ENCODE measurements at regions not wholly inside any gene's neighbourhood (a gene's known extent, or its start where the extent isn't known, plus 50 kb on each side); places are given as distances from the start of the nearest gene placed in this dataset.
"Not testable (repeated sequence)": the region's sequence is repeated elsewhere in the genome, so short reads cannot be mapped to it uniquely, and the experiment has no call there.

GRCh38 chr5:79924936-79925893 lies 65.8 kb downstream of the MTX3 start:
- DNase-seq, result no peak

- no peak for DNase-seq
Measured at GRCh38 chr5:79923431-79923830, 67.6 kb downstream of the MTX3 start.

DNA sequence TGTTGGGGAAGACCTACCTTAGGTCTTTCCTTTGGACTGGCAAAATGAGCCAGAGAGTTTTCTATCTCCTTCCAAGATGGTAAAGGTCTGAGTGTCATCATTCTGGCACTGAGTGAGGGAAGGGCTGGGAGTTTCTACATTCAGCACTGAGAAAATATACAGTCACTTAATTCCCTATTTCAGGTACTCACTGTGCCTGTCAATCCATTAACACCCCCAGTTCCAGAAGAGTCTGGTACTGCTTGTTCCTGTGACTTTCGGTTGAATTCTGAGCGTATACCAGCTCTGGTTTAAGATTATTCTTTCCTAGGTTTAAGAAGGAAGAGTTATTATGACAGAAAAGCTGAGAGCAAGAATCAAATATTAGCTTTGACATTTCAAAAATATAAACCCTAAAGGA lies 68.4 kb downstream of the MTX3 start:
- no peak for DNase-seq

- DNase-seq, result not testable (repeated sequence)
Measured at GRCh38 chr5:79907452-79907851, 83.6 kb downstream of the MTX3 start.

DNA sequence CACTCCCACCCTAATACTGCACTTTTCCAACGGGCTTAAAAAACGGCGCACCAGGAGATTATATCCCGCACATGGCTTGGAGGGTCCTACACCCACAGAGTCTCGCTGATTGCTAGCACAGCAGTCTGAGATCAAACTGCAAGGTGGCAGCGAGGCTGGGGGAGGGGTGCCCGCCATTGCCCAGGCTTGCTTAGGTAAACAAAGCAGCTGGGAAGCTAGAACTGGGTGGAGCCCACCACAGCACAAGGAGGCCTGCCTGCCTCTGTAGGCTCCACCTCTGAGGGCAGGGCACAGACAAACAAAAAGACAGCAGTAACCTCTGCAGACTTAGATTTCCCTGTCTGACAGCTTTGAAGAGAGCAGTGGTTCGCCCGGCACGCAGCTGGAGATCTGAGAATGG lies 88.5 kb downstream of the MTX3 start:
- DNase-seq, result not testable (repeated sequence)

DNA sequence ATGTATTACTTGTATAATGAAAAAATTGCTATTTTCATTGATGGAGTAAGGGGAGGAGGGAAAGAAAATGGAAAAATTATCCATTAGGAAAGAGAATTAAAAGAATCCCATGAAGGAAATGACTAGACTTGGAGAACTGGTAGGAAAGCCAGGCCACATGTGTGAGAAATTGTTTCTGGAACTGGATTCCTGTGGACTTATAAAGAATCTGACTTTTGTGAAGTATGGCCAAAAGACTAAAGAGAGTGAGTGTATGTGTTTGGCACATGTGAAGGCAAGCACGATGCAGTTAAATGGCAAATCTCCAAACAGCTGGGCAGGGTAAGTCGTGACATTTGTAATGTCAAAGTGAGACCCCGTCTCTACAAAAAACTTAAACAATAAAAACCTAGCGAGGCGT lies 89.4 kb downstream of the MTX3 start:
- no peak for DNase-seq

- DNase-seq, result no peak
Measured at GRCh38 chr5:79898611-79899010, 92.5 kb downstream of the MTX3 start.

GRCh38 chr5:79893976-79894375 lies 97.1 kb downstream of the MTX3 start:
- DNase-seq, result no peak

DNA sequence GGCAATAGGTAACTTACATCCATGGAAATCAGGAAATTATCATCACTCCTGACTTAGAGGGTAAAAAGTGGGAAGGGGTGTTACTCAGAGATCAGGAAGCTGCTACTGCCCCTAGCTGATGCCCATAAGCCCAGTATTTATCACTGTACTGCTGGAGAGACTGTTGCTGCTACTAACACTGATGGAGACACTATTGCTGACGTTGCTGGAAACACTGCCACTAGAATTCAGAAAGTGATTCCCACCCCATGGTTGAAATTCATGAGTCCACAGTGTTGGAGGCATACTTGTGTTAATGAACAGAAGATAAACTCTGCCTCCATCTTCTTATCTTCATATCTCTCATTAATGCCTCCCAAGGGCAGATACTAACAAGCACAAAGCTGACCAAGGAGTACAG lies 97.6 kb downstream of the MTX3 start:
- no peak for DNase-seq

GRCh38 chr5:79890930-79891249 lies 100.2 kb downstream of the MTX3 start:
- no peak for DNase-seq

DNA sequence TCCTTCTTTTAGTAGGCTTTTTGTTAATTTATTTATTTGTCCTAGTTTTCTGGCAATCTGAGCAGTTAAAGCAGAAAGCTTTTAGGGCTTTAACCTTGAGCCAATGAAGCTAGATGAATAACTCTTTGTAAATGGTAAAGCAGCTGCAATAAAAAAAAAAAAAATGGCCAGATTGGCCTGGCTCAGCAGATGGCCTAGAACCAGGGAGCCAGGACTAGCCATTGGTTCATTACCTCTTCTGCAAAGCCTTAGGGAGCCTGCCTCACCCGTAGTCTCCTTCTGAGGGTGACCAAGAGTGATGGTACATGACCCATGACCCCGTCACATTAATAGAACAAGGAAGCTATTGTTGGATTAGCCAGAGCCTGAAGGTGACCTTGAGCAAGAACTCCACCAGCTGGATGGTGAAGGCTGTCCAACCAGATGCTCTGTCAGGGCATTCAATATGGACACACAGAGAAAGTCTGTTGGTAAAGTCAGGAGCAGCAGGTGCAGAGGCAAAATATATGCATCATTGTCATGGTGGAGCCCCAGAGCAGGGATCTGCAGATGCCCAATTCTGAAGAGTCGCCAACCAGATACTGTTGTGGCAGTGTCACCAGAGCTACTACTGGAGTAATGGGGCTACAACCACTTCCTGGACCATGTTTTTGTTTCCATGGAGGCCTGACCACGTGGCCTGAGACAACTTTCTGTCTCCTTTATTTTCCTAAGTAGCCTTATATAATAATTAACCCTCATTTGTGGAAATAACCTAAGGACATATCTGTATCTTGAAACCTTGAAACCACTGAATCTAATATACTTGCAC lies 100.7 kb downstream of the MTX3 start:
- DNase-seq, result no peak

- DNase-seq, result no peak
Measured at GRCh38 chr5:79888643-79889042, 102.4 kb downstream of the MTX3 start.

- DNase-seq, result no peak
Measured at GRCh38 chr5:79886925-79887655, 104.0 kb downstream of the MTX3 start.

- no peak for DNase-seq
Measured at GRCh38 chr5:79886456-79886855, 104.6 kb downstream of the MTX3 start.

GRCh38 chr5:79879880-79880279 lies 111.2 kb downstream of the MTX3 start:
- DNase-seq, result not testable (repeated sequence)

DNA sequence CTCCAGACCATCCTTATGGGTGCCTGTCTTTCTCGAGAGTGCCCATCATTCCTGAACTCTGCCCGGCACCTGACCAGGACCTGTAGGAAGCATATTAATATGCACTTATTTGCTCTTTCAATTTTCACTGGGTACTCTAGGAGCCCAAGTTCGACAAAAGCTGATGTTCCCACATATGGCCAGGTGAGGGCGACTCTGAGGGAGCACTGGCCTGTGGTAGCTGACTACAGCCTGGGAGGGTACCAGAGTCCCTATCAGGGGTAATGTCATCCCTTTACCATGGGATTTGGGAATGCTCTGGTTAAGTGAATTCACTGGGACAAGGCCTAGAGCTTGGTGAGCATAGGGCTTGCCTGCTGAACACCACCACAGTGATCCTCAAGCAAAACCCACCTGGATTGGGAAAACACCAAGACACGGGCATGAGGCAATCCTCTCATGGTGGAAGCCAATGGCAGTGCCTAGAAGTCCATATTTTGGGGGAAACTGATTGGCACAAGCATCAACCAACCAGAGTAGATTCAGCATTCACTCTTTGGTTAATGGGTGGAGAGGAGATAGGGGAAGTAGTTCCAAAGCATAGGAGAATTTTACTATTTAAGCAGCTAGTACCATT lies 112.2 kb downstream of the MTX3 start:
- DNase-seq, result no peak

GRCh38 chr5:79878136-79878679 lies 112.9 kb downstream of the MTX3 start:
- DNase-seq, result no peak

GRCh38 chr5:79876456-79876855 lies 114.6 kb downstream of the MTX3 start:
- peak; percentile 12 for DNase-seq

GRCh38 chr5:79875230-79875629 lies 115.8 kb downstream of the MTX3 start:
- peak; percentile 12 for DNase-seq

DNA sequence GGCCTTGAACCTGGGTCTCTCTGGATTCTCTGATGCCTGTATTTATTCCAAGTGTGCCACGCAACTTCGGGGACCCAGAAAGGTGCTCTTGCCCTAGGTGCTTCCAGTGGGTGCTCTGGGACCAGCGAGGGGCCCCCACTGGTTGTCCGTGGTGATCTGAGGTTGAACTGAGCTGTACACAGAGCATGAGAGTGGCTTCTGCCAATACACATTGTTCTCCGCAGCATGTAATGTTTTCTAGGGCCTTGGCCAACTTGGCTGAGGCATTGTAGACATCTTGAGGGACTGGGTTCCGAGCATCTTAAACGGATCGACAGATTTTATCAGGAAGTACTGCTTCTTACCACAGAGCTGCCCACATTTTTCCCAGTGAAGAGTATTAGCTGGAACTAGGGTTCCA lies 117.9 kb downstream of the MTX3 start:
- no peak for DNase-seq

GRCh38 chr5:79872291-79872690 lies 118.8 kb downstream of the MTX3 start:
- DNase-seq, result no peak

GRCh38 chr5:79871364-79872120 lies 119.5 kb downstream of the MTX3 start:
- DNase-seq, result no peak

All from fibroblast of skin of back (primary cell).